Left ventricle myocardium inferior (tissue), 1 donor: ENCODE measurements at regions not wholly inside any gene's neighbourhood (a gene's known extent, or its start where the extent isn't known, plus 50 kb on each side); places are given as distances from the start of the nearest gene placed in this dataset.
"Not testable (repeated sequence)": the region's sequence is repeated elsewhere in the genome, so short reads cannot be mapped to it uniquely, and the experiment has no call there.

Experiments used
- DNase-seq: peaks from one replicate; pipeline ENCODE4 v3.0.0-alpha.2; 2020
- H3K27ac ChIP-seq: fragments of 200-600 bp; replicated peaks from 2 replicates; pipeline ENCODE4 v1.8.0; 2021
- H3K27me3 ChIP-seq: fragments of 200-600 bp; 2 replicates; pipeline ENCODE4 v1.8.0; 2021; ENCODE audit warnings: low read depth
- H3K36me3 ChIP-seq: fragments of 200-600 bp; 2 replicates; pipeline ENCODE4 v1.8.0; 2021
- H3K4me1 ChIP-seq: fragments of 200-600 bp; 2 replicates; pipeline ENCODE4 v1.8.0; 2021
- H3K4me3 ChIP-seq: fragments of 200-600 bp; 2 replicates; pipeline ENCODE4 v1.8.0; 2021; ENCODE audit warnings: mild to moderate bottlenecking, moderate library complexity
- H3K9me3 ChIP-seq: fragments of 200-600 bp; replicated peaks from 2 replicates; pipeline ENCODE4 v1.8.0; 2021
- CTCF ChIP-seq: fragments of 200-600 bp; IDR thresholded peaks from 2 replicates; pipeline ENCODE4 v1.8.0; 2021; ENCODE audit warnings: antibody characterized with exemption, mild to moderate bottlenecking, borderline replicate concordance
- intact Hi-C: fragments of 100-400 bp; cut with micrococcal nuclease; formaldehyde crosslinking; loops from one replicate; pipeline ENCODE4 v1.11.0; 2022
- donor health status: DM: no; HTN: yes; CAD: no; lungs with severe emphysema.

DNA sequence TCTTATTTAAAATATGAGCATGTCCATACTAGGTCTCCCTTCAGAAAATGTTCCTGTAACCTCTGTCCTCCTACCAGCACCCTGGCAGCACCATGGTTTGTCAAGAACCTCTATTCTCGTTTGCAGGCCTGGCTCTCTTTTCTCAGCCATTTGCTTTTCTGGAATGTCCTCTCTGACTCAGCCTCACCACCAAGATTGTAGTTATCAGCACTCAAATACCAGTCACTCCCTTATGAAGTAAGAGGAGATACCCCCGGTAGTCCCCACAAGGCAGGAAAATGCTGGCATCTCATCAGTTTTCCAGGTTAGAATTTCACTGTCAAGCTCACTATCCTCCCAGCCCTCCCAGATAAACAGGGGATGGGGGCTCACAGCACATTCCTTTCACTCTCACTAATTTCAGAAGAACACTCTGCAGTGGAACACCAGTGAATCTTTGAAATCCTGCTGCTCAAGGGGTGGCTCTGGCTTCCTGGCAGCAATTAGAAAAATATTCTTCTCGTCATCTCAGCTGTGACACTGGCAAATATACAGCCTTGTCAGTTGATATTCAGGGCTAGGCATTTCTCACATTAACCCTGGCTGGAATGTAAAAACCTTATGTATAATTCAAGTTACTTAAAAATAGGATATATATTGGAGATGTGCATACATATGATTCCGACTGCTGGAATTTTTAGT lies 129.2 kb downstream of the TBX18 start:
- no peak for TF ChIP-seq CTCF
- Histone ChIP-seq H3K36me3 (no peaks in the 10 kb centered on the region), H3K4me3 (no peak overlapping the region), H3K4me1 (no peaks in the 10 kb centered on the region), H3K27me3 (no peaks in the 10 kb centered on the region), H3K9me3 (peaks cover 4% of the 10 kb centered on the region), H3K27ac (no peak overlapping the region)
- no peak for DNase-seq
- intact Hi-C loops, result no loop called here

- TF ChIP-seq CTCF, result no peak
- Histone ChIP-seq H3K27ac (no peak overlapping the region), H3K9me3 (peaks cover 4% of the 10 kb centered on the region), H3K4me3 (no peak overlapping the region), H3K27me3 (no peaks in the 10 kb centered on the region), H3K4me1 (no peaks in the 10 kb centered on the region), H3K36me3 (no peaks in the 10 kb centered on the region)
- intact Hi-C loops, result no loop called here
- no peak for DNase-seq
Measured at GRCh38 chr6:84633771-84634170, 130.6 kb downstream of the TBX18 start.

GRCh38 chr6:84626527-84626926 lies 137.9 kb downstream of the TBX18 start:
- H3K4me3 ChIP-seq, H3K27me3 ChIP-seq, H3K27ac ChIP-seq, intact Hi-C loops, DNase-seq, H3K4me1 ChIP-seq, H3K9me3 ChIP-seq, H3K36me3 ChIP-seq: not testable (repeated sequence)

GRCh38 chr6:84625506-84625905 lies 138.9 kb downstream of the TBX18 start:
- no peaks in the 10 kb centered on the region for H3K27me3 ChIP-seq
- H3K36me3 ChIP-seq, result no peaks in the 10 kb centered on the region
- intact Hi-C loops, result no loop called here
- H3K4me1 ChIP-seq, result no peaks in the 10 kb centered on the region
- no peak for TF ChIP-seq CTCF
- no peak overlapping the region for H3K4me3 ChIP-seq
- no peak overlapping the region for H3K27ac ChIP-seq
- DNase-seq, result no peak
- H3K9me3 ChIP-seq, result peaks cover 13% of the 10 kb centered on the region

- Histone ChIP-seq H3K27ac (peak overlapping the region; percentile 40), H3K27me3 (no peaks in the 10 kb centered on the region), H3K9me3 (peaks cover 13% of the 10 kb centered on the region), H3K36me3 (no peaks in the 10 kb centered on the region), H3K4me3 (no peak overlapping the region), H3K4me1 (no peaks in the 10 kb centered on the region)
- TF ChIP-seq CTCF, result no peak
- DNase-seq, result peak; percentile 27
- intact Hi-C loops, result no loop called here
Measured at GRCh38 chr6:84623956-84624680, 140.3 kb downstream of the TBX18 start.

DNA sequence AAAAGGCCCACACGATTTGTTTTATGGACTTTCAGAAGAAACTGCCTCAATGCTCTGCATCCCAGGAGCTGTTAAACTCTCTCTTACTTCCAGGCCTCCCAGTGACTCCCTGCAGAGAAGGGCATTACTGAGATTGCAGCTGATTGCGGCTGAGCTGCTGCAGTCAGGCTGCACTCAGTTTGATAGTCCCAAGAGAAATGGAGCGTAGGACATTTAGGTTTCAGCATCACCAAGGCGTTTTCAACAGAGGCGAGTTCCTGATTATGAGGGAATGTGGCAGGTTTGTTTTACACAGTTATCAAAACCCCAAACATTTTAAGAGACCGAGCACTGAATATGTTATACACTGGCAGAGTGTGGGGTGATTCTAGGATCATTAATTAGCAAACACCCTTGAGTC lies 145.6 kb downstream of the TBX18 start:
- H3K27me3 ChIP-seq, result no peaks in the 10 kb centered on the region
- intact Hi-C loops, result no loop called here
- H3K4me1 ChIP-seq, result no peaks in the 10 kb centered on the region
- H3K9me3 ChIP-seq, result peaks cover 13% of the 10 kb centered on the region
- H3K36me3 ChIP-seq, result no peaks in the 10 kb centered on the region
- peak overlapping the region; percentile 67 for H3K27ac ChIP-seq
- H3K4me3 ChIP-seq, result no peak overlapping the region
- DNase-seq, result no peak
- TF ChIP-seq CTCF, result no peak
